ENCODE measurements at regions not wholly inside any gene's neighbourhood (a gene's known extent, or its start where the extent isn't known, plus 50 kb on each side); places are given as distances from the start of the nearest gene placed in this dataset.
"Not testable (repeated sequence)": the region's sequence is repeated elsewhere in the genome, so short reads cannot be mapped to it uniquely, and the experiment has no call there.

DNA sequence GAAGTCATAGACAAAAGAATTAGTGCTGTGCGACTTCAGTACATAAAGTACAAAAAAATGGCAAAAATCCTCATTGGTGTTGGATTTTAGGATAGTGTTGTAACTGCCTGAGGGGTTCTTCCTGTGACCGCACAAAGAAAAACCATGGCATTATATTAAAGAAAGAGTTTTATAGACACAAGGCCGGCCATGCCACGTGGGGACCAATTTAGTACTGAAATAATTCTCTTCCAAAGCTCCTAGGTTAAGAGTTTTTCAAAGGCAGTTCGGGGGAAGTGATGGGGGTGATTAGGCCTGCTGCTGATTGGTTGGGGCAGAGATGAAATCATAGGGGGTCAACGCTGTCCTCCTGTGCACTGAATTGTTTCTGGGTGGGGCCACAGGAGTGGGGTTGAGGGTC, 150.9 kb upstream of the EEA1 start:
- DNase-seq (ENCODE audit: low read depth in 2 of 2): no peak

DNA sequence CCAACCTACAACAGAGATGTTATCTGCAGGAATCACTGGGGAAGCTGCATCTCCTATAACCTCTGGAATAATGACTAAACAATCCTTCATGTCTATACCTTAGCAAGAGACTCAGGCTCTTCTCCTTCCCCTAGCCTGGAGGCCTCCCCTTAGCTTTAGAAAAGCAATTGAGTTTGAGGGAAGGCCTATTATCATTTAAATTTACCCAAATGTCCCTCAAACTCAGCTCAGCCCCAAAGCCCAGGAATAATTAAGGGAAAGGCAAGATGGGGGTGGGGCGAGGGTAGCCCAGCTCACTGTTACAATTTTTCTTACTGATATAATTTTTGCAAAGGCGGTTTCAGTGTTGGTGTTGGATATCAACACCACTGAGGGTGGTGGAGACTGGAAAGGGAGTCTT, 151.4 kb upstream of the EEA1 start:
- DNase-seq (ENCODE audit: low read depth in 2 of 2): no peak

DNA sequence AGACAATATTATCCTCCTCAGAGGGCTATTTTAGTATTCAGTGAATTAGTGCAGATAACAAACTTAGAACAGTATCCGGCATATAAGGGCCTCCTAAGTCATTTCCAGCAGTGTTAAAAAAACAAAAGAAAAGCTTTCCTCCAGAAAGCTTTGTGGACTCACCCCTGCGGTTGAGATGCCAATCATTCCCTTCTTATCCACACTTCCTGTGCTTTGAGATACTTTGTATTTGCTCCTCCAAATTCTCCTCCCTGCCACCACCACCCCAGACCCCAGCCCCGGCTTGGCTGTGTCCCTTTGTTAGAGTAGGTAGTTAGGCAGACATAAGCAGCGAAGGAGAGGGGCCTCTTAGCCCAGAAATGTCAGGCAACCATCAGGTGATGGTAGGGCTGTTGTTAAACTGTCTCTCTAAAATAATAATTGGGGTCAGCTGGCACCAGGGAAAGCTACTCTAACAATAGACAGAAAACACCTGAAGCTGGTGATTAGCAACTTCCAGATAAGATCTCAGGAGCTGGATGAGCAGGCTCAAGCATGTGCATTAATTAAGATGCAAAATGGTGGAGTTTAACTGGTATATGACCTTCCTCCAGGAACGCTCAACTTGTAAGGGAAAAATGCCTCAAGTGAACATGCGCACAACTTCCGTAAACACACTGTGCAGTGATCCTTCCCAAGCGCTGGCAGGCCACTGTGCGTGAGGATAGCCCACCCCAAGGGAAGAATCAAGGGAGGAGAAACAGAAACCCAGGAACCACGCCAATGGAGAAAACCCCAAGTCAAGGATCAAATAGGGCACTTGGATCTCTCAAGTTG, 152.1 kb upstream of the EEA1 start:
- peak in 1 of 2 donors; percentile 39 for DNase-seq (ENCODE audit: low read depth in 2 of 2)

- DNase-seq (ENCODE audit: low read depth in 2 of 2): no peak
These were observed 152.7 kb upstream of the EEA1 start for GRCh38 chr12:93081810-93082165.

DNA sequence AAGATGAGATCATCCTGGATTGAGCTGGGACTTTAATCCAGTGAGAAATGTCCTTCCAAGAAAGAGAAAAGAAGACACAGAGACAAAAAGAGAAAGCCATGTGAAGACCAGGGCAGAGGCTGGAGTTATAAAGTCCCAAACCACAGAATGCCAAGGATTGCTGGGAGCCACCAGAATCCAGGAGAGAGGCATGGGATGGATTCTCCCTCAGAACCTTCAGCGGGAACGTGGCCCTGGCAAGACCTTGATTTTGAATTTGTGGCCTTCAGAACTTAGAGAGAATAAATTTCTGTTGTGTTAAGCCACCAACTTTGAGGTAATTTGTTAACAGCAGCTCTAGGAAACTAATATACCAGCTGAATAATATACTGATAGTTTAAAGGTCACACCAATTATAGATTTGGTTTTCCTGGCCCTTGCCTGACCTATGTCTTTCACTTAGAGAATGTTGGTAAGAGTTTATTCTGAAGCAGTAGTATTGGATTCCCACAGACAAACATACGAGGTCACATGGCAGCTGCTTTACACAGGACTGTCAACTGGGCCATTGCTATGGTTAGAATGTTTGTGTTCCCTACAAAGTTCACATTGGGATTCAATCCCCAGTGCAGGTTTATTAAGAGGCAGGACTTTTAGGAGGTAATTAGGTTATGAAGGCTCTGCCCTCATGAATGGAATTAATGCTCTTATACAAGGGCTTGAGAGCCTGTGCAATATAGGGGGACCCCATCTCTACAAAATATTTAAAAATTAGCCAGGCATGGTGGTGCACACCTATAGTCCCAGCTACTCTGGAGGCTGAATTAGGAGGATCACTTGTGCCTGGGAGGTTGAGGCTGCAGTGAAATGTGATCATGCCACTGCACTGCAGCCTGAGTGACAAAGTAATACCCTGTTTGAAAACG, 156.5 kb upstream of the EEA1 start:
- DNase-seq (ENCODE audit: low read depth in 2 of 2): no peak

- no peak for DNase-seq (ENCODE audit: low read depth in 2 of 2)
These were observed 157.2 kb upstream of the EEA1 start for GRCh38 chr12:93086288-93086727.

DNA sequence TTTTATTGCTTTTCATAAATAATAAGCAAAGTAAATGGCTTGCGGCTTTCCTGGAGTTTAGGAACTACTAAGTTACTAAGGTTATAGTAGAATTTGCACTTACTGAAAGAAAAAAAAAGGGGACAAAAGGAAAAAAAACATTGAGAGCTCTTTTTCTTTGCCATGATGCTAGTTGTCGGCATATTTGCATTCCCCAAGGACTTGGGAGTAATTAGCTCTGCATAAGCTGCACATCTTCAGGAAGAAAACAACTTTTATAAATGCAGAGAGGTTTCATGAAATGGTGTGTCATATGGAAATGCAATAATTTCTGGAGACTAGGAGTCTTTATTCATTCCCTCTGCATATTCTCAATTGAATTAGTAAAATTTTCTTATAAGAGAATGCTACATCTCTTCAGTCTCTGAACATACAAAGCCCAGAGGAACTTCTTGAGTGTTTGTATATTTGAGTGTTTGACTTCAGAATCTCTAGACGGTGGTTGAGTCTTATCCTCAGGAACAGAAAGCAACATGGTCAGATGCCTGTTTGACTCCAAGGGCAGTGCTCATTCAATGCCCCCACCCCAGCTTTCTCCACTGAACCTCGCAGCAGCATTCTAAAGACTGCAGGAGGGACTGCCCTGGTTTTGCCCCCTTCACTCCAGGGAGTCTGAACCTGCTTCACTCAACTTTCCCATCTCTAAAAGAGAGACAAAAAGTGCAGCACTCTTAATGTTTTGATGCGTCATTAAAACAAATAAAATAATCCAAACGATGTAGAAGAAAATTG, 158.9 kb upstream of the EEA1 start:
- no peak for DNase-seq (ENCODE audit: low read depth in 2 of 2)

- peak in 1 of 2 donors; percentile 94 for DNase-seq (ENCODE audit: low read depth in 2 of 2)
These were observed 160.9 kb upstream of the EEA1 start for GRCh38 chr12:93089805-93090569.

- DNase-seq (ENCODE audit: low read depth in 2 of 2): peak in 1 of 2 donors; percentile 84
These were observed 161.7 kb upstream of the EEA1 start for GRCh38 chr12:93090731-93091172.

- DNase-seq (ENCODE audit: low read depth in 2 of 2): no peak
These were observed 163.0 kb upstream of the EEA1 start for GRCh38 chr12:93091886-93092648.

DNA sequence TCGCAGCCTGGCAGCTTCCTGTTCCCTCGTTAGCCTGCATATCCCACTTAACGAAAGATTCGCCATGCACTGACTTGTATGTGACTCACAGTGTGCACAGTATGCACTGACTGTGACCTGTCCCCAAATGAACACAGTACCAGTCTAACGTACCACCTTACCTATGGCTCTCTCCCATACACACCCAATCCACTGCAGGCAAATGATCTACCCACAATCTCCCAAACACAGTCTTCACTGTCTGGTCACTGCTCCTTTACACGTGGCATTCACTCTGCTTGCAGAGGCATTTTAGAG, 163.5 kb upstream of the EEA1 start:
- no peak for DNase-seq (ENCODE audit: low read depth in 2 of 2)

GRCh38 chr12:93093243-93093642, 164.1 kb upstream of the EEA1 start:
- no peak for DNase-seq (ENCODE audit: low read depth in 2 of 2)

- not testable (repeated sequence) for DNase-seq (ENCODE audit: low read depth in 2 of 2)
These were observed 165.1 kb upstream of the EEA1 start for GRCh38 chr12:93094222-93094621.

GRCh38 chr12:93094988-93095737, 166.1 kb upstream of the EEA1 start:
- no peak for DNase-seq (ENCODE audit: low read depth in 2 of 2)

GRCh38 chr12:93097417-93097816, 168.3 kb upstream of the EEA1 start:
- DNase-seq (ENCODE audit: low read depth in 2 of 2): no peak

GRCh38 chr12:93098077-93098476, 169.0 kb upstream of the EEA1 start:
- DNase-seq (ENCODE audit: low read depth in 2 of 2): peak; percentile 16 to 55

DNA sequence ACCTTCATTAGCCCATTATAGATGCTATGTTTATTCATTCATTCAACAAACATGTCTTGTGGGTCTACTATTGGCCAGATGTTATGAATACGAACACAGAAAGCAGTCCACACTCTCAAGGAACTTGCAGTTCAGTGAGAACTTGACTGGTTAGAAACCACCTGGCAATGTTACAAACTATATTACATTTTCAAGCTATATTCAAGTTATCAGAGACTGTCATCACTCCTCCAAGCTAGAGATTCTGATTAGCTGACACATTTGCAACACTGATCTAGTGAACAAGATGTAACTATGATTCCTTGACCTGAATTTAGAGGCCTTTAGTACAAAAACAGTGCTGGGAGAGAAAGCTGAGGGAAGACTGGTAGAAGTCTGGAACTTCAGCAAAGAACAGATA, 170.7 kb upstream of the EEA1 start:
- no peak for DNase-seq (ENCODE audit: low read depth in 2 of 2)

DNA sequence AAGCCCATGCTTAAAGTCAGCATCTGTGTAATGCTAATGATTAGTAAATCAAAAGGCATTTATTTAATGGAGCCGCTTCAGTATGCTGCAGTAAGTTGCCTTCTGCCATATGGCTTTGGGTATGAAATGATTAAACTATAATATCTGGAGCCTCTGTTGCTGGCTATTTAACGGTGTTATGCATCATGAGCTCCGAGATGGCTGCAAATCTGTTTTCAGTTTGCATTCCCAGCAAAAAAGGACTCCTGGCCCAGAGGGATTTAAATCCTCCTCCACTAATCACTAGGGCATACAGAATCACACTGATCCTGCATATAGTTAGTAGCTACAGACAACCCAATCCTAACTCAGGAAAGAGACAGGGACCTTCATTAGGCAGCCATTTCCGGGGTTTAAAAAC, 171.5 kb upstream of the EEA1 start:
- DNase-seq (ENCODE audit: low read depth in 2 of 2): no peak

- no peak for DNase-seq (ENCODE audit: low read depth in 2 of 2)
These were observed 172.3 kb upstream of the EEA1 start for GRCh38 chr12:93101367-93101766.

DNA sequence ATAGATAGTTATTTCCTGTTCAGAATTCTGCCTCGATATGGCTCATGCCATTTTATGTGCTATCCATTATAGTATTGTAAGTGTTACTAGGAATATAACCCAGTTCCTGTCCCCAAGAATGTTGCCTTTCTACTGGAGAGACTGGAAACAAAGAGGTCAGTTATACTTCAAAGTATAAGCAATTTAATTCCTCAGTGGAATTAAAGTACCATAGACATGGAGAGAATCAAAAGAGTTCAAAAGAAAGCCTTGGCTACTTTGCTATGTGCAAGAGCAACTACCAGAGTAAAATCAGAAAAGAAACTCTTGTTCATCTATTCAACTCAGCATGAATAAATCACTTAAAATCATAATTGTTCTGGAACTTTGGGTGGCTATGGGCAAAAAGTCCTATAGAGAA, 173.2 kb upstream of the EEA1 start:
- DNase-seq (ENCODE audit: low read depth in 2 of 2): no peak
